Liver (tissue), 8 donors: ENCODE measurements at regions not wholly inside any gene's neighbourhood (a gene's known extent, or its start where the extent isn't known, plus 50 kb on each side); places are given as distances from the start of the nearest gene placed in this dataset.

ENCODE experiments used
- DNase-seq: peaks from one replicate; pipeline ENCODE4 v3.0.0-alpha.2; 2017; ENCODE audit warnings: low spot score
- H3K27ac ChIP-seq, 2 donors: one replicate each; pipeline ENCODE4 v1.7.0; 2013; ENCODE audit warnings: inconsistent platforms in 2 of 2, low read length in 2 of 2, control low read depth in 1 of 2, low read depth in 1 of 2, mild to moderate bottlenecking in 1 of 2
- H3K27me3 ChIP-seq, 4 donors: one replicate each; pipeline versions ENCODE4 v1.6.1 to v1.7.0; 2013; ENCODE audit warnings: low read length in 3 of 4, inconsistent platforms in 1 of 4, mild to moderate bottlenecking in 1 of 4, moderate library complexity in 1 of 4; ENCODE audit not compliant: control insufficient read depth in 4 of 4, insufficient read depth in 4 of 4
- H3K36me3 ChIP-seq, 4 donors: one replicate each; pipeline versions ENCODE4 v1.6.1 to v1.7.0; 2013; ENCODE audit warnings: low read length in 3 of 4, mild to moderate bottlenecking in 3 of 4, low read depth in 1 of 4, moderate library complexity in 1 of 4; ENCODE audit not compliant: control insufficient read depth in 4 of 4, insufficient read depth in 3 of 4
- H3K4me1 ChIP-seq, 4 donors: one replicate each; pipeline versions ENCODE4 v1.6.1 to v1.7.0; 2013; ENCODE audit warnings: low read length in 3 of 4, mild to moderate bottlenecking in 3 of 4, moderate library complexity in 1 of 4; ENCODE audit not compliant: control insufficient read depth in 4 of 4, insufficient read depth in 4 of 4
- H3K4me3 ChIP-seq, 3 donors: one replicate each; pipeline versions ENCODE4 v1.6.1 to v1.7.0; 2013; ENCODE audit warnings: low read length in 3 of 3, control low read depth in 1 of 3, low read depth in 1 of 3, mild to moderate bottlenecking in 1 of 3
- H3K9ac ChIP-seq, 2 donors: one replicate each; pipeline ENCODE4 v1.7.0; 2013; ENCODE audit warnings: low read length in 2 of 2, mild to moderate bottlenecking in 2 of 2, moderate library complexity in 2 of 2, control low read depth in 1 of 2, low read depth in 1 of 2
- H3K9me3 ChIP-seq, 4 donors: one replicate each; pipeline versions ENCODE4 v1.6.1 to v1.7.0; 2013; ENCODE audit warnings: low read length in 3 of 4; ENCODE audit not compliant: control insufficient read depth in 4 of 4
- CTCF ChIP-seq: fragments of 150-350 bp; IDR thresholded peaks from 2 replicates; pipeline ENCODE4 v1.5.1; 2017; ENCODE audit warnings: improper control_type of control experiment, low read depth, low read length; ENCODE audit not compliant: missing input control
- EGR1 ChIP-seq, 2 donors: IDR thresholded peaks; 2 replicates each; pipeline ENCODE4 v1.6.1; 2016 to 2018; ENCODE audit warnings: antibody characterized with exemption in 2 of 2, low read depth in 2 of 2
- FOXA1 ChIP-seq: IDR thresholded peaks from 2 replicates; pipeline ENCODE4 v1.6.1; 2016; ENCODE audit warnings: antibody characterized with exemption
- GABPA ChIP-seq, 2 donors: IDR thresholded peaks in 1 of 2; conservative IDR thresholded peaks in 1 of 2; 2 replicates each; pipeline ENCODE4 v1.6.1; 2016; ENCODE audit warnings: antibody characterized with exemption in 2 of 2, mild to moderate bottlenecking in 1 of 2, moderate library complexity in 1 of 2
- HNF4A ChIP-seq, 2 donors: conservative IDR thresholded peaks; 2 replicates each; pipeline ENCODE4 v1.6.1; 2016; ENCODE audit warnings: antibody characterized with exemption in 2 of 2, mild to moderate bottlenecking in 2 of 2
- HNF4G ChIP-seq: IDR thresholded peaks from 2 replicates; pipeline ENCODE4 v1.6.1; 2016; ENCODE audit warnings: antibody characterized with exemption
- JUND ChIP-seq, 2 donors: IDR thresholded peaks; 2 replicates each; pipeline ENCODE4 v1.6.1; 2016; ENCODE audit warnings: antibody characterized with exemption in 2 of 2
- MAX ChIP-seq: IDR thresholded peaks from 2 replicates; pipeline ENCODE4 v1.6.1; 2016; ENCODE audit warnings: antibody characterized with exemption
- NR2F2 ChIP-seq: IDR thresholded peaks from 2 replicates; pipeline ENCODE4 v1.6.1; 2016; ENCODE audit warnings: antibody characterized with exemption
- RAD21 ChIP-seq, 2 donors: IDR thresholded peaks; 2 replicates each; pipeline ENCODE4 v1.6.1; 2016; ENCODE audit warnings: antibody characterized with exemption in 2 of 2, mild to moderate bottlenecking in 2 of 2
- REST ChIP-seq: IDR thresholded peaks from 2 replicates; pipeline ENCODE4 v1.6.1; 2016; ENCODE audit warnings: antibody characterized with exemption, mild to moderate bottlenecking
- RXRA ChIP-seq, 2 donors: IDR thresholded peaks; 2 replicates each; pipeline ENCODE4 v1.6.1; 2017 to 2018; ENCODE audit warnings: antibody characterized with exemption in 2 of 2, mild to moderate bottlenecking in 1 of 2
- SP1 ChIP-seq: IDR thresholded peaks from 2 replicates; pipeline ENCODE4 v1.6.1; 2018; ENCODE audit warnings: antibody characterized with exemption, mild to moderate bottlenecking
- TAF1 ChIP-seq: conservative IDR thresholded peaks from 2 replicates; pipeline ENCODE4 v1.6.1; 2016; ENCODE audit warnings: antibody characterized with exemption, mild to moderate bottlenecking
- YY1 ChIP-seq: IDR thresholded peaks from 2 replicates; pipeline ENCODE4 v1.6.1; 2016; ENCODE audit warnings: antibody characterized with exemption, mild to moderate bottlenecking
- WGBS: extraction: QIAGEN DNeasy Blood & Tissue Kit; methylation state at CpG from one replicate; pipeline ENCODE4 v1.1.7; 2013; 5-methylcytosine and 5-hydroxymethylcytosine counted together
- TF ChIP-seq, protein P1 (sequence below): IDR thresholded peaks from 2 replicates; pipeline ENCODE4 v1.6.1; 2016; ENCODE audit warnings: antibody characterized with exemption
- TF ChIP-seq, protein P2 (sequence below): IDR thresholded peaks from 2 replicates; pipeline ENCODE4 v1.6.1; 2016; ENCODE audit warnings: antibody characterized with exemption
- donor health status: healthy.
- donor health status: healthy.
- donor health status: healthy.
- donor health status: healthy.
- donor health status: healthy.

- Histone ChIP-seq H3K9ac (no peak overlapping the region), H3K27ac (no peak overlapping the region), H3K4me1 (no peaks in the 10 kb centered on the region), H3K27me3 (no peaks in the 10 kb centered on the region), H3K36me3 (no peaks in the 10 kb centered on the region), H3K9me3 (no peaks in the 10 kb centered on the region), H3K4me3 (no peak overlapping the region)
- TF ChIP-seq FOXA1 (no peak), EGR1 (IDR thresholded peaks at IDR 0.05; ENCODE audit: low read depth in 2 of 2) (no peak), SP1 (no peak), CTCF (no peak), GABPA (IDR thresholded peaks at IDR 0.05 in 1 of 2, conservative IDR thresholded peaks at IDR 0.05 in 1 of 2) (no peak), JUND (IDR thresholded peaks at IDR 0.05) (no peak), HNF4A (conservative IDR thresholded peaks at IDR 0.05) (no peak), MAX (no peak), RXRA (IDR thresholded peaks at IDR 0.05) (no peak), HNF4G (no peak), REST (no peak), TAF1 (no peak), RAD21 (IDR thresholded peaks at IDR 0.05) (no peak)
- TF ChIP-seq, protein P1, sequence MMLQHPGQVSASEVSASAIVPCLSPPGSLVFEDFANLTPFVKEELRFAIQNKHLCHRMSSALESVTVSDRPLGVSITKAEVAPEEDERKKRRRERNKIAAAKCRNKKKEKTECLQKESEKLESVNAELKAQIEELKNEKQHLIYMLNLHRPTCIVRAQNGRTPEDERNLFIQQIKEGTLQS: no peak
- WGBS: 93% methylated on average over 2 of the region's 2 CpGs
- no peak for DNase-seq
These were observed 98.6 kb upstream of the DPT start for GRCh38 chr1:168827557-168827956.

GRCh38 chr1:168829876-168830275 is 100.9 kb upstream of the DPT start:
- no peaks in the 10 kb centered on the region for H3K36me3 ChIP-seq
- H3K4me1 ChIP-seq: peaks cover 0 to 3% (median 0%) of the 10 kb centered on the region in 4 donors
- no peak overlapping the region for H3K27ac ChIP-seq
- no peaks in the 10 kb centered on the region for H3K27me3 ChIP-seq
- H3K4me3 ChIP-seq: no peak overlapping the region
- H3K9me3 ChIP-seq: no peaks in the 10 kb centered on the region
- H3K9ac ChIP-seq: no peak overlapping the region
- TF ChIP-seq RAD21 (IDR thresholded peaks at IDR 0.05): no peak
- TF ChIP-seq MAX: no peak
- TF ChIP-seq, protein P2, sequence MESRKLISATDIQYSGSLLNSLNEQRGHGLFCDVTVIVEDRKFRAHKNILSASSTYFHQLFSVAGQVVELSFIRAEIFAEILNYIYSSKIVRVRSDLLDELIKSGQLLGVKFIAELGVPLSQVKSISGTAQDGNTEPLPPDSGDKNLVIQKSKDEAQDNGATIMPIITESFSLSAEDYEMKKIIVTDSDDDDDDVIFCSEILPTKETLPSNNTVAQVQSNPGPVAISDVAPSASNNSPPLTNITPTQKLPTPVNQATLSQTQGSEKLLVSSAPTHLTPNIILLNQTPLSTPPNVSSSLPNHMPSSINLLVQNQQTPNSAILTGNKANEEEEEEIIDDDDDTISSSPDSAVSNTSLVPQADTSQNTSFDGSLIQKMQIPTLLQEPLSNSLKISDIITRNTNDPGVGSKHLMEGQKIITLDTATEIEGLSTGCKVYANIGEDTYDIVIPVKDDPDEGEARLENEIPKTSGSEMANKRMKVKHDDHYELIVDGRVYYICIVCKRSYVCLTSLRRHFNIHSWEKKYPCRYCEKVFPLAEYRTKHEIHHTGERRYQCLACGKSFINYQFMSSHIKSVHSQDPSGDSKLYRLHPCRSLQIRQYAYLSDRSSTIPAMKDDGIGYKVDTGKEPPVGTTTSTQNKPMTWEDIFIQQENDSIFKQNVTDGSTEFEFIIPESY: no peak
- no peak for TF ChIP-seq EGR1 (IDR thresholded peaks at IDR 0.05; ENCODE audit: low read depth in 2 of 2)
- TF ChIP-seq JUND (IDR thresholded peaks at IDR 0.05): no peak
- TF ChIP-seq, protein P1: no peak
- TF ChIP-seq NR2F2: no peak
- no peak for TF ChIP-seq CTCF
- TF ChIP-seq HNF4A (conservative IDR thresholded peaks at IDR 0.05): no peak
- TF ChIP-seq YY1: no peak
- no peak for DNase-seq
